ELR (cell line): ENCODE measurements at regions not wholly inside any gene's neighbourhood (a gene's known extent, or its start where the extent isn't known, plus 50 kb on each side); places are given as distances from the start of the nearest gene placed in this dataset.

ENCODE experiments used
- DNase-seq: peaks from one replicate; pipeline ENCODE4 v3.0.0-alpha.2; 2015; ENCODE audit warnings: low read depth

- DNase-seq: no peak
Observed at GRCh38 chr3:118813472-118813871, 221.2 kb downstream of the IGSF11 start.

- peak; percentile 60 for DNase-seq
Observed at GRCh38 chr3:118817748-118818165, 216.9 kb downstream of the IGSF11 start.

DNA sequence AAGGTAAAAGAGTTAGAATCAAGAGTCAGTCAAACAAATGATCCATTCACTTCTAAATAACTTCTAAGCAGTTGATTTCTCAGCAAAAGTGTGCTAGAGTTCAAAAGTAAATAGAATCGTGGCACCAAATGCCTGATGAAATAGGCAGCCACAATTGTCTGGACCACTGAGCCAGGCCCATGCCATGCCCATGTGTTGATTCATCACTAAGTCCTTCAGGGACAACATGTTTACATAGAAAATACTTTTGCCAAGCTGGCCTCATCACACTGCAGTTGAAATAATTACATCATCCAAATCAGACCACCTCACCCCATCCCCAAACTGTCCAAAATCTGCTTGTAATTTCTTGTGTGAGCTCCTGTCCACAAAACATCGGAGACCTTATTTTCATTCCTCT is 216.3 kb downstream of the IGSF11 start:
- peak; percentile 1 for DNase-seq

GRCh38 chr3:118823626-118824025 is 211.0 kb downstream of the IGSF11 start:
- DNase-seq: no peak

DNA sequence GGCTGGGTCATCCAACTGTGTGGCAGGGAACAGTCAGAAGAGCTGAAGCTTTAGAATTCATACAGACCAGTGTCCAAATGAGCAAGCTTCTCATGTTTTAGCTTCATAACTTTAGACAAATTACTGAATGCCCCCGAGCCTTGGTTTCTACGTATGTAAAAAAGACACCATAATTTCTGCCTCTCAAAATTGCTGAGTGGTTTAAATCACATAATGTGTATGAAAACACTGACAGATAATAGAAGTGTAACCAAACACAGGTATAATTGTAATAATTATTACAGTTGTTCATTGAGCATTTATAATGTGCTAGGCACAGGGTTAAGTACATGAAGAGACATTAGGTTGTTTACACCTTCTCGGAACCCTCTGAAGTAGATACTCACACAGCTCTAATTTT is 207.2 kb downstream of the IGSF11 start:
- DNase-seq: no peak

DNA sequence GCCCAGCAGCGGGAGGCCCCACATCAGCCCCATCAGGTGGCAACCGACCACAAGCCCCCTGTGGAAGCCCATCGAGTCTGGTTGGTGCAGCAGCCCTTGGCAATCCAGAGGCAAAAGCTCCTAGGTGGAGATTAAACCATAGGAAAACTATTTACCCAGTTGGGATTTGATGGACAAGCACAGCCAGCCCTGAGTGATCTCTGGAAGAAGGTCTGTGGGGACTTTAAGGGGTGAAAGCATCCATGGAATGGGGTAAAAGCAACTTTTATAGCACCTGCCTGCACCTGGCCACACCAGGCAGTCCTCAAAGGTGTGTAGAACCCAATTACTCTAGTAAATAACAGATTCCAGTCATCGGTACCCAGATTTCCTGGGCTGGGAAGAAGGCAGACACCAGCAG is 206.3 kb downstream of the IGSF11 start:
- no peak for DNase-seq

DNA sequence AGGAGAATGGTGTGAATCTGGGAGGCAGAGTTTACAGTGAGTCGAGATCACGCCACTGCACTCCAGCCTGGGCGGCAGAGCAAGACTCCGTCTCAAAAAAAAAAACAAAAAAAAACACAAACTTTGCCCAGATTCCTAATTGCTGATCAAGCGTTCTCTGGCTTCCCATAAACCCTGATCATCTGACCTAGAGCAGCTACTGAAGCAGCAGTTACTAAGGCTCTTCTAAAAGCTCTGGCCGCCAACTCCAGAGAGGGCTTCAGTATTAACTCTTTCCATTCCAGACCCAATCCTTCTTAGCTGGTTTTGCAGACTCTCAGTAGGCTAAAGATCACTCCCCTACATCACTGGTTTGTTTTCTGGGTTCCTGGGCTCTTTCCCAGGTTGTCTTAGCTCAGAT is 201.6 kb downstream of the IGSF11 start:
- DNase-seq: no peak

DNA sequence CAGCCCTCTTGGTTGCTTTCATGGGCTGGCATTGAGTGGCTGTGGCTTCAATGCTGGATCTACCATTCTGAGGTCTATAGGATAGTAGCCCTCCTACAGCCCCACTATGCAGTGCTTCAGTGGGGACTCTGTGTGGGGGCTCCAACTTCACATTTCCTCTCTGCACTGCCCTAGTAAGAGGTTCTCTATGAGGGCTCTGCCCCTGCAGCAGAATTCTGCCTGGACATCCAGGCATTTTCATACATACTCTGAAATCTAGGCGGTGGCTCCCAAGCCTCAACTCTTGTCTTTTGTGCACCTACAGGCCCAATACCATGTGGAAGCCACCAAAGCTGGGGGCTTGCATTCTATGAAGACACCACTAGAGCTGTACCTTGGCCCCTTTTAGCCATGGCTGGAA is 195.8 kb downstream of the IGSF11 start:
- no peak for DNase-seq

- DNase-seq: peak; percentile 12
Observed at GRCh38 chr3:118842147-118842863, 192.3 kb downstream of the IGSF11 start.

DNA sequence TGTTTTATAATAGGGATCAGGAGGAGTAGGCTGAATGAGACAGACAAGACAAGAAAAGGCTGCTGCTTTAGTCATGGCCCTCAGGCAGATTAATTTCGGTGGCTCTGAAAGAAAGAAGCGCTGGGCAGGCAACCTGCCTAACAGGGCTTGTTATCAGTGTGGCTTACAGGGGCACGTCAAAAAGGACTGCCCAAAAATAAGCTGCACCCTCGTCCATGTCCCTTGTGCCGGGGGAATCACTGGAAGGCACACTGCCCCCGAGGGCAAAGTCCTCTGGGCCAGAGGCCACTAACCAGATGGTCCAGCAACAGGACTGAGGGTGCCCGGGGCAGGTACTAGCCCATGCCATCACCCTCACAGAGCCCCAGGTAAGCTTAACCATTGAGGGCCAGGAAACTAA is 188.5 kb downstream of the IGSF11 start:
- DNase-seq: no peak
